ENCODE measurements at regions not wholly inside any gene's neighbourhood (a gene's known extent, or its start where the extent isn't known, plus 50 kb on each side); places are given as distances from the start of the nearest gene placed in this dataset.
A peak's percentile ranks its signal among the peaks of the same experiment; 100 is the strongest.
"Not testable (repeated sequence)": the region's sequence is repeated elsewhere in the genome, so short reads cannot be mapped to it uniquely, and the experiment has no call there.

GRCh38 chrX:113289503-113289902, 448.9 kb upstream of the AMOT start:
- DNase-seq = no peak

- DNase-seq = no peak
These were observed 447.1 kb upstream of the AMOT start for GRCh38 chrX:113287761-113288160.

- no peak for DNase-seq
These were observed 435.2 kb upstream of the AMOT start for GRCh38 chrX:113275804-113276203.

GRCh38 chrX:113274791-113275190, 434.2 kb upstream of the AMOT start:
- DNase-seq = no peak

GRCh38 chrX:113274345-113274744, 433.7 kb upstream of the AMOT start:
- no peak for DNase-seq

GRCh38 chrX:113269203-113269602, 428.6 kb upstream of the AMOT start:
- DNase-seq = no peak

- no peak for DNase-seq
These were observed 419.8 kb upstream of the AMOT start for GRCh38 chrX:113260474-113260873.

- DNase-seq = no peak
These were observed 381.7 kb upstream of the AMOT start for GRCh38 chrX:113222305-113222704.

- DNase-seq = no peak
These were observed 371.4 kb upstream of the AMOT start for GRCh38 chrX:113212052-113212451.

GRCh38 chrX:113202601-113203000, 362.0 kb upstream of the AMOT start:
- no peak for DNase-seq

- DNase-seq = no peak
These were observed 355.3 kb upstream of the AMOT start for GRCh38 chrX:113195949-113196348.

GRCh38 chrX:113192418-113192817, 351.8 kb upstream of the AMOT start:
- DNase-seq = no peak

- DNase-seq = peak; percentile 41
These were observed 316.9 kb upstream of the AMOT start for GRCh38 chrX:113157496-113157895.

GRCh38 chrX:113154315-113154714, 313.7 kb upstream of the AMOT start:
- not testable (repeated sequence) for DNase-seq

GRCh38 chrX:113136836-113137235, 296.2 kb upstream of the AMOT start:
- DNase-seq = no peak

- DNase-seq = no peak
These were observed 292.7 kb upstream of the AMOT start for GRCh38 chrX:113133316-113133715.

- no peak for DNase-seq
These were observed 284.1 kb upstream of the AMOT start for GRCh38 chrX:113124693-113125092.

- DNase-seq = no peak
These were observed 234.9 kb upstream of the AMOT start for GRCh38 chrX:113075521-113075920.

GRCh38 chrX:113059714-113060113, 219.1 kb upstream of the AMOT start:
- peak; percentile 1 for DNase-seq

- DNase-seq = no peak
These were observed 218.0 kb upstream of the AMOT start for GRCh38 chrX:113058634-113059033.

GRCh38 chrX:113048896-113049295, 208.3 kb upstream of the AMOT start:
- no peak for DNase-seq

GRCh38 chrX:113048480-113048879, 207.8 kb upstream of the AMOT start:
- no peak for DNase-seq

GRCh38 chrX:113033966-113034680, 193.5 kb upstream of the AMOT start:
- DNase-seq = no peak

- peak; percentile 43 for DNase-seq
These were observed 179.3 kb upstream of the AMOT start for GRCh38 chrX:113019958-113020357.

GRCh38 chrX:113009837-113010236, 169.2 kb upstream of the AMOT start:
- DNase-seq = no peak
